AG04450 (cell line): ENCODE measurements at regions not wholly inside any gene's neighbourhood (a gene's known extent, or its start where the extent isn't known, plus 50 kb on each side); places are given as distances from the start of the nearest gene placed in this dataset.

Source experiments
- CTCF ChIA-PET: fragments of 300-600, 350-600 bp; formaldehyde crosslinking; extraction: SDS; loops from one replicate; lab custom pipeline; 2022; ENCODE audit warnings: antibody characterized with exemption, inconsistent platforms; lab: Charles Lee
- POLR2A ChIA-PET: fragments of 350-600 bp; formaldehyde crosslinking; extraction: SDS; loops from one replicate; lab custom pipeline; 2021; ENCODE audit warnings: antibody characterized with exemption, inconsistent platforms; lab: Yijun Ruan, JAX
- DNase-seq: peaks from one replicate; pipeline ENCODE4 v3.0.0-alpha.2; 2011; ENCODE audit warnings: low read depth, low spot score
- H3K27ac ChIP-seq: one replicate; pipeline ENCODE4 v1.5.1; 2012; ENCODE audit warnings: low read depth, low read length, control low read depth
- H3K27me3 ChIP-seq: one replicate; pipeline ENCODE4 v1.6.0; 2012; ENCODE audit warnings: low read length; ENCODE audit not compliant: control insufficient read depth, insufficient read depth
- H3K4me3 ChIP-seq: 2 replicates; pipeline ENCODE4 v1.5.1; 2011; ENCODE audit warnings: mild to moderate bottlenecking, low read depth, low read length, control low read depth
- H3K9me3 ChIP-seq: 2 replicates; pipeline ENCODE4 v1.5.1; 2012; ENCODE audit warnings: low read length; ENCODE audit not compliant: control insufficient read depth, insufficient read depth
- TF ChIP-seq, protein P1 (sequence below): IDR thresholded peaks from 2 replicates; pipeline ENCODE4 v1.5.1; 2011; ENCODE audit warnings: low read depth, low read length, control low read depth, inconsistent platforms

DNA sequence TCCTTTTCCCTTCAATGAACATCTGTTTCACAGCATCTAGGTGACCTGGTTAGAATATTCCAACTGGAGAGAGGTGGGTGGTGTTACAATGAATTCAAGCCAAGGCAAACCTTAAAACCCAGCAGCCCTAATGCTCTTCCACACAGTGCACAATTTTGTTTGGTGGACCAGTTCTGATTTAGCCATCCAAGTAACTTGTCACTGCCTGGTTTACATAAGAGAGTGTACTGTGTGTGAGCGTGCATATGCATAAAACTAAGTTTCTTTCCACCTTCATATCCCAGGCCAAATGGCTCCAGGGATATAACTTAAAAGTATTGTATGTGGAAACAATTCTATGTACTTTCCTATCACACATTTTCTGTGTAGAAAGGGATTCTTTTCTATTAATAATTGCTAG lies 200.4 kb upstream of the FAR2 start:
- Histone ChIP-seq H3K9me3 (no peaks in the 10 kb centered on the region), H3K27ac (no peak overlapping the region), H3K27me3 (no peaks in the 10 kb centered on the region), H3K4me3 (no peak overlapping the region)
- ChIA-PET POLR2A (no interaction called here), CTCF (no interaction called here)
- TF ChIP-seq, protein P1, sequence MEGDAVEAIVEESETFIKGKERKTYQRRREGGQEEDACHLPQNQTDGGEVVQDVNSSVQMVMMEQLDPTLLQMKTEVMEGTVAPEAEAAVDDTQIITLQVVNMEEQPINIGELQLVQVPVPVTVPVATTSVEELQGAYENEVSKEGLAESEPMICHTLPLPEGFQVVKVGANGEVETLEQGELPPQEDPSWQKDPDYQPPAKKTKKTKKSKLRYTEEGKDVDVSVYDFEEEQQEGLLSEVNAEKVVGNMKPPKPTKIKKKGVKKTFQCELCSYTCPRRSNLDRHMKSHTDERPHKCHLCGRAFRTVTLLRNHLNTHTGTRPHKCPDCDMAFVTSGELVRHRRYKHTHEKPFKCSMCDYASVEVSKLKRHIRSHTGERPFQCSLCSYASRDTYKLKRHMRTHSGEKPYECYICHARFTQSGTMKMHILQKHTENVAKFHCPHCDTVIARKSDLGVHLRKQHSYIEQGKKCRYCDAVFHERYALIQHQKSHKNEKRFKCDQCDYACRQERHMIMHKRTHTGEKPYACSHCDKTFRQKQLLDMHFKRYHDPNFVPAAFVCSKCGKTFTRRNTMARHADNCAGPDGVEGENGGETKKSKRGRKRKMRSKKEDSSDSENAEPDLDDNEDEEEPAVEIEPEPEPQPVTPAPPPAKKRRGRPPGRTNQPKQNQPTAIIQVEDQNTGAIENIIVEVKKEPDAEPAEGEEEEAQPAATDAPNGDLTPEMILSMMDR, result no peak
- no peak for DNase-seq

DNA sequence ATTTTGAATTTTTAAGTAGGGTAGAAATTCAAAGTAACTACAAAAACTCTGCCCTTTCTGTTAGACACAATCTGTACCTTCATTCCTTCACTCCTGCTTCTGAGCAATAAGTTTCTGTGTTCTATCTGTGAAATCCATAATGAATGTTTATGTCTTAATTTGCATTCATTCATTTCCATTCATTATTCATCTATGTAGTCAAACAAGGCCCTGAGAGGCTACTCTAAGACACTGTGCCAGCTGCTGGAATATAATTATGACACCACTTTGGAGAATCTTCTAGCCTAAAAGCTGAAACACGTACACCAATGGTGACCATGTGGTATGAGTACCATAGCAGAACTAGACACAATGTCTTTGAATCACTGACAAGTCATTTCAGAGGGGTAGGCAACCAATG lies 199.9 kb upstream of the FAR2 start:
- TF ChIP-seq, protein P1, result no peak

DNA sequence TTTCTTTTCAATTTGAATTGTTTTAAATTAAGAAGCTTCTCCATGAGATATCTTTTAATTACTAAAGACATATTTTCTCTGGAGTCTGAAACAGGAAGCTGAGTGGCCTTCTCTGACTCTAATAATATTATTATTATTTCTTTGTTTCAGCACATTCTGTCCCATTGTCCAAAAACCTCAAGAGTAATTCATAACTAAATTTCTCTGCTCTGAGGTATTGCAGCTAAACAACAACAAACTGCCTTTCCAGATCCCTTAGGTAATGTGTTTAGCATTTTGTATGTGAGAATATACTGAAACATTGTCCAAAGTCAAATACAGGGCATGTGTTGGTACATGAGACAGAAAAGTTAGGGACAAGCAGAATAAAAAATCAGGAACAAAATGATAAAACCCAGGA lies 199.0 kb upstream of the FAR2 start:
- TF ChIP-seq, protein P1, result no peak
- H3K9me3 ChIP-seq, result no peaks in the 10 kb centered on the region
- no peak overlapping the region for H3K4me3 ChIP-seq
- H3K27me3 ChIP-seq, result no peaks in the 10 kb centered on the region
- CTCF ChIA-PET, result no interaction called here
- no peak for DNase-seq
- POLR2A ChIA-PET, result no interaction called here
- H3K27ac ChIP-seq, result no peak overlapping the region

More for the DNA sequence above, 199.9 kb upstream of the FAR2 start:
- no peaks in the 10 kb centered on the region for H3K9me3 ChIP-seq
- no peak overlapping the region for H3K4me3 ChIP-seq
- DNase-seq, result no peak
- H3K27ac ChIP-seq, result no peak overlapping the region
- ChIA-PET CTCF (no interaction called here), POLR2A (no interaction called here)
- H3K27me3 ChIP-seq, result no peaks in the 10 kb centered on the region

DNA sequence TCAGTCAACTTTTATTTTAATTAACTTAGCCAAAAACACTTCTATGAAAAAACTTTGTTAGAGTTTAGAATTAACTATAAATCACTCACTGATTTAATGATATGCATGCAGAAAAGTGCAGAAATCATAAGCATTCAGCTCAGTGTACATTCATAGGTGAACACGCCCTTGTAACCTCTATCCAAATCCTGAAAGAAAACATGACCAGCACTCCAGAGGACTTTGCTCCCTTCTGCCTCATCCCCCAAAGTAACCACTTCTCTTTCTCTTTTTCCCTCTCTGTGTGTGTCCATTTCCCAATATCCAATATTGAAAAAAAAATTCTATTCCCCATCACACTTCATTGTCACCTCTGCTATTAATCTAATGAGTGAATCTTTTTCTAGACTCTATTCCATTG lies 197.1 kb upstream of the FAR2 start:
- DNase-seq, result no peak
- TF ChIP-seq, protein P1, result no peak
- H3K27ac ChIP-seq, result no peak overlapping the region
- ChIA-PET POLR2A (no interaction called here), CTCF (interaction anchor here (0.5 kb wide), 1 partner anchor 1192 kb away, joined by 3 read pairs; no protein-coding TSS in a partner anchor)
- no peaks in the 10 kb centered on the region for H3K9me3 ChIP-seq
- no peak overlapping the region for H3K4me3 ChIP-seq
- H3K27me3 ChIP-seq, result no peaks in the 10 kb centered on the region

DNA sequence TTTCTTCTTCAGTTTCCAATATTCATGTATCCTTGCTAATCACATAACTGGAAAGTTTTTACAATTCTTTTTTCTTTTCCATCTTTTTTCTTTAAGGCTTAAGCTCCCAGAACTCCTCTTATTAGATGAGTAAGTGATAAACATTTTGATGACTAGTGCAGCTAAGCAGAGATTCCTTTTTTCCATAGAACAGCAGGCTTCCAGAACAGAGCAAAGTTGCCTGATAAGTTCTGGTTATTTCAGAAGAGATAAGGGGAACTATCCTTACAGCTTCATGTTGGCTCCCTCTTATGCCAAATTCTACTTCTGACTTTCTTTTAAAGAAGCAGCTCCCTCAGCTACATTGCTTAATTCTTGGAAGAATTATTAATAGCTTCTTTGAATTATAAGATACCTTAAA lies 194.7 kb upstream of the FAR2 start:
- no peak overlapping the region for H3K4me3 ChIP-seq
- H3K27ac ChIP-seq, result no peak overlapping the region
- ChIA-PET CTCF (no interaction called here), POLR2A (no interaction called here)
- TF ChIP-seq, protein P1, result no peak
- no peak for DNase-seq
- H3K9me3 ChIP-seq, result no peaks in the 10 kb centered on the region
- no peaks in the 10 kb centered on the region for H3K27me3 ChIP-seq
